Trophoblast cell (in vitro differentiated cells and primary cell): ENCODE measurements at regions not wholly inside any gene's neighbourhood (a gene's known extent, or its start where the extent isn't known, plus 50 kb on each side); places are given as distances from the start of the nearest gene placed in this dataset.

Experiments
- DNase-seq, 2 donors: peaks; one replicate each; pipeline ENCODE4 v3.0.0-alpha.2; 2016
- H2AFZ ChIP-seq: 2 replicates; pipeline ENCODE4 v1.6.1; 2013; ENCODE audit warnings: low read length, moderate library complexity, mild to moderate bottlenecking; ENCODE audit not compliant: insufficient read depth, poor library complexity
- H2AK5ac ChIP-seq: 2 replicates; pipeline ENCODE4 v1.6.1; 2013; ENCODE audit warnings: mild to moderate bottlenecking, low read length
- H2BK120ac ChIP-seq: 2 replicates; pipeline ENCODE4 v1.6.1; 2013; ENCODE audit warnings: low read length, mild to moderate bottlenecking, moderate library complexity; ENCODE audit not compliant: insufficient read depth, poor library complexity
- H2BK12ac ChIP-seq: 2 replicates; pipeline ENCODE4 v1.6.1; 2013; ENCODE audit warnings: mild to moderate bottlenecking, low read length, moderate library complexity
- H2BK5ac ChIP-seq: 2 replicates; pipeline ENCODE4 v1.6.1; 2013; ENCODE audit warnings: low read length, low read depth, moderate library complexity, mild to moderate bottlenecking; ENCODE audit not compliant: poor library complexity
- H3K14ac ChIP-seq: 2 replicates; pipeline ENCODE4 v1.6.1; 2013; ENCODE audit warnings: mild to moderate bottlenecking, low read length
- H3K18ac ChIP-seq: 2 replicates; pipeline ENCODE4 v1.6.1; 2013; ENCODE audit warnings: mild to moderate bottlenecking, low read length
- H3K23ac ChIP-seq: 2 replicates; pipeline ENCODE4 v1.6.1; 2013; ENCODE audit warnings: low read length
- H3K27ac ChIP-seq: 2 replicates; pipeline ENCODE4 v1.5.1; 2013; ENCODE audit warnings: low read depth, mild to moderate bottlenecking, inconsistent platforms, low read length, moderate library complexity
- H3K27me3 ChIP-seq: 2 replicates; pipeline ENCODE4 v1.6.1; 2013; ENCODE audit warnings: inconsistent platforms, mild to moderate bottlenecking, low read length, moderate library complexity; ENCODE audit not compliant: insufficient read depth
- H3K36me3 ChIP-seq, 2 experiments: 1 replicate in 1 of 2; 2 replicates in 1 of 2; pipeline ENCODE4 v1.6.1; 2013; ENCODE audit warnings: low read length in 2 of 2, mild to moderate bottlenecking in 2 of 2, moderate library complexity in 1 of 2; ENCODE audit not compliant: insufficient read depth in 2 of 2, control insufficient read depth in 1 of 2
- H3K4ac ChIP-seq: 2 replicates; pipeline ENCODE4 v1.6.1; 2013; ENCODE audit warnings: low read depth, mild to moderate bottlenecking, low read length, moderate library complexity
- H3K4me1 ChIP-seq, 2 experiments: 1 replicate in 1 of 2; 2 replicates in 1 of 2; pipeline ENCODE4 v1.6.1; 2013; ENCODE audit warnings: low read length in 2 of 2, mild to moderate bottlenecking in 2 of 2, moderate library complexity in 1 of 2; ENCODE audit not compliant: insufficient read depth in 2 of 2, control insufficient read depth in 1 of 2
- H3K4me2 ChIP-seq: 2 replicates; pipeline ENCODE4 v1.6.1; 2013; ENCODE audit warnings: inconsistent platforms, mild to moderate bottlenecking, low read length, moderate library complexity
- H3K4me3 ChIP-seq: 2 replicates; pipeline ENCODE4 v1.5.1; 2013; ENCODE audit warnings: mild to moderate bottlenecking, low read depth, low read length, inconsistent platforms
- H3K79me1 ChIP-seq: one replicate; pipeline ENCODE4 v1.6.1; 2013; ENCODE audit warnings: low read length
- H3K79me2 ChIP-seq: 2 replicates; pipeline ENCODE4 v1.6.1; 2013; ENCODE audit warnings: low read length, mild to moderate bottlenecking; ENCODE audit not compliant: control insufficient read depth, insufficient read depth, poor library complexity
- H3K9ac ChIP-seq: 2 replicates; pipeline ENCODE4 v1.6.1; 2013; ENCODE audit warnings: mild to moderate bottlenecking, low read length
- H3K9me3 ChIP-seq: 2 replicates; pipeline ENCODE4 v1.6.1; 2013; ENCODE audit warnings: low read depth, mild to moderate bottlenecking, control low read depth, inconsistent platforms, low read length; ENCODE audit not compliant: insufficient read depth
- H4K12ac ChIP-seq: 2 replicates; pipeline ENCODE4 v1.6.1; 2013; ENCODE audit warnings: low read depth, mild to moderate bottlenecking, low read length, moderate library complexity
- H4K8ac ChIP-seq: 2 replicates; pipeline ENCODE4 v1.6.1; 2013; ENCODE audit warnings: low read depth, mild to moderate bottlenecking, low read length, moderate library complexity
- H4K91ac ChIP-seq: one replicate; pipeline ENCODE4 v1.6.1; 2013; ENCODE audit warnings: low read depth, mild to moderate bottlenecking, low read length, moderate library complexity
- WGBS: extraction: QIAGEN DNeasy Blood & Tissue Kit; methylation state at CpG from one replicate; pipeline ENCODE4 v1.1.7; 2013; ENCODE audit warnings: missing lambda C conversion rate; ENCODE audit not compliant: insufficient read length, insufficient coverage; ENCODE audit errors: extremely low coverage; 5-methylcytosine and 5-hydroxymethylcytosine counted together

GRCh38 chr2:4527416-4527815 is 824.0 kb downstream of the DCDC2C start:
- Histone ChIP-seq H2AFZ (no peak overlapping the region), H3K79me2 (no peaks in the 10 kb centered on the region), H3K36me3 (no peaks in the 10 kb centered on the region), H3K4me1 (no peaks in the 10 kb centered on the region), H2BK12ac (no peak overlapping the region), H3K4me2 (no peak overlapping the region), H3K4ac (no peak overlapping the region), H3K27me3 (no peaks in the 10 kb centered on the region), H3K27ac (no peak overlapping the region), H3K79me1 (no peaks in the 10 kb centered on the region), H2AK5ac (no peak overlapping the region), H3K4me3 (no peak overlapping the region), H2BK5ac (no peak overlapping the region), H3K14ac (no peak overlapping the region), H4K91ac (no peak overlapping the region), H4K12ac (no peak overlapping the region), H3K9me3 (no peaks in the 10 kb centered on the region), H3K9ac (no peak overlapping the region), H3K18ac (no peak overlapping the region), H3K23ac (no peak overlapping the region), H2BK120ac (no peak overlapping the region), H4K8ac (no peak overlapping the region)
- no CpG with 5 or more reads among the region's 8 CpGs for WGBS
- DNase-seq = no peak

GRCh38 chr2:4528246-4528645 is 824.9 kb downstream of the DCDC2C start:
- H2BK120ac ChIP-seq = no peak overlapping the region
- H3K27me3 ChIP-seq = no peaks in the 10 kb centered on the region
- no peaks in the 10 kb centered on the region for H3K79me2 ChIP-seq
- H3K79me1 ChIP-seq = no peaks in the 10 kb centered on the region
- no peak overlapping the region for H3K4ac ChIP-seq
- H3K9me3 ChIP-seq = no peaks in the 10 kb centered on the region
- no peak for DNase-seq
- H3K14ac ChIP-seq = no peak overlapping the region
- H3K18ac ChIP-seq = no peak overlapping the region
- no peak overlapping the region for H2AFZ ChIP-seq
- H2BK12ac ChIP-seq = no peak overlapping the region
- no peak overlapping the region for H4K8ac ChIP-seq
- H3K9ac ChIP-seq = no peak overlapping the region
- H3K23ac ChIP-seq = no peak overlapping the region
- H2BK5ac ChIP-seq = no peak overlapping the region
- no peak overlapping the region for H4K12ac ChIP-seq
- no peak overlapping the region for H3K4me2 ChIP-seq
- H2AK5ac ChIP-seq = no peak overlapping the region
- H3K27ac ChIP-seq = no peak overlapping the region
- no peaks in the 10 kb centered on the region for H3K36me3 ChIP-seq
- no peak overlapping the region for H3K4me3 ChIP-seq
- no peak overlapping the region for H4K91ac ChIP-seq
- no peaks in the 10 kb centered on the region for H3K4me1 ChIP-seq

DNA sequence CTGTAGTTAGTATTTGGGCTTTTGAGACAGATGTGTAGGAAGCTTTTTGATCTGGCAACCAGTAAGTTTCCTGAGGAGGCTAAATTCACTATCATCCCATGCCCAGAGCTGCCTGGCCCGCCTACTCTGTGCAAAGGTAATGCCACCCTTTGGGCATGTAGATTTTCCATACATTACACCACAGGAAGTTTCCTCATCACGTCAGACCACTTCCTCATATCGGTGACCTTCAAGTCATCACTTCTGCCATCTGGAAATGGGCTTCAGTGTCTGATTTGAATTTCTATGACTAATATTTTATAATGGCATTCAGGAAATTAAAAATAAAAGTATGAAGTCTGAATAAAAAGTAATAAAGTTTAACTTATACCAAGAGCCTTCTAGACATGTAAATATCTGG is 825.4 kb downstream of the DCDC2C start:
- H3K4me1 ChIP-seq = no peaks in the 10 kb centered on the region
- H3K14ac ChIP-seq = no peak overlapping the region
- no peak overlapping the region for H2BK120ac ChIP-seq
- no peak overlapping the region for H3K9ac ChIP-seq
- H3K4ac ChIP-seq = no peak overlapping the region
- no peak overlapping the region for H4K12ac ChIP-seq
- no peaks in the 10 kb centered on the region for H3K79me1 ChIP-seq
- no peak overlapping the region for H2AFZ ChIP-seq
- no peak overlapping the region for H4K8ac ChIP-seq
- H3K27me3 ChIP-seq = no peaks in the 10 kb centered on the region
- WGBS = no CpG with 5 or more reads among the region's 3 CpGs
- H4K91ac ChIP-seq = no peak overlapping the region
- H3K9me3 ChIP-seq = no peaks in the 10 kb centered on the region
- H2AK5ac ChIP-seq = no peak overlapping the region
- no peaks in the 10 kb centered on the region for H3K79me2 ChIP-seq
- H3K18ac ChIP-seq = no peak overlapping the region
- H3K36me3 ChIP-seq = no peaks in the 10 kb centered on the region
- no peak overlapping the region for H3K27ac ChIP-seq
- H3K23ac ChIP-seq = no peak overlapping the region
- DNase-seq = no peak
- no peak overlapping the region for H3K4me3 ChIP-seq
- no peak overlapping the region for H2BK5ac ChIP-seq
- no peak overlapping the region for H2BK12ac ChIP-seq
- no peak overlapping the region for H3K4me2 ChIP-seq

DNA sequence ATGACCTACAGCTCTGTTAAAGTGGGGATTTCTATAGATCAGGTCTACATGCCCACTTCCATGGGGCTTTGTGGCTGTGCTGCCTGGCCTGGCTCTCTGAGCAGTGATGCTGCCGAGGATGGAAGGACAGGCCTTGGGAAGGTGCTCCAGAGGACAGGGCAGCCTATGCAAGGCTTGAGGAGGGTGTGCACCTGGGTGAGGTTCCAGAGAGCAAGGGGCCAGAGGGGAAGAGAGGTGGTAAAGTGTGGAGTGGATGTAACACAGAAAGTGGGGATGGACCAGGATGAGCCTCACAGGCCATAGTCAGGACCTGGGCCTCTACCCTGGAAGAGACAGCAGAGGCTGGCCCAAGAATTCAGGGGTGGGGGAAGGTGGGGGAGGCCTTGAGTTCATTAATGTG is 826.4 kb downstream of the DCDC2C start:
- no peak overlapping the region for H2BK120ac ChIP-seq
- H3K79me1 ChIP-seq = no peaks in the 10 kb centered on the region
- H3K4ac ChIP-seq = no peak overlapping the region
- no peak overlapping the region for H2BK5ac ChIP-seq
- WGBS = no CpG with 5 or more reads among the region's 1 CpG
- H4K12ac ChIP-seq = no peak overlapping the region
- no peaks in the 10 kb centered on the region for H3K36me3 ChIP-seq
- no peak overlapping the region for H3K18ac ChIP-seq
- H3K4me1 ChIP-seq = no peaks in the 10 kb centered on the region
- no peak overlapping the region for H2AK5ac ChIP-seq
- H2BK12ac ChIP-seq = no peak overlapping the region
- H4K91ac ChIP-seq = no peak overlapping the region
- H3K27me3 ChIP-seq = no peaks in the 10 kb centered on the region
- H3K27ac ChIP-seq = no peak overlapping the region
- no peak overlapping the region for H3K4me2 ChIP-seq
- no peak overlapping the region for H4K8ac ChIP-seq
- no peak overlapping the region for H3K9ac ChIP-seq
- no peak for DNase-seq
- no peak overlapping the region for H3K23ac ChIP-seq
- no peaks in the 10 kb centered on the region for H3K79me2 ChIP-seq
- H2AFZ ChIP-seq = no peak overlapping the region
- H3K9me3 ChIP-seq = no peaks in the 10 kb centered on the region
- no peak overlapping the region for H3K14ac ChIP-seq
- H3K4me3 ChIP-seq = no peak overlapping the region

- Histone ChIP-seq H3K79me2 (no peaks in the 10 kb centered on the region), H3K18ac (no peak overlapping the region), H3K14ac (no peak overlapping the region), H3K4ac (no peak overlapping the region), H3K9ac (no peak overlapping the region), H3K4me3 (no peak overlapping the region), H3K4me1 (no peaks in the 10 kb centered on the region), H2BK120ac (no peak overlapping the region), H3K36me3 (no peaks in the 10 kb centered on the region), H3K4me2 (no peak overlapping the region), H2BK5ac (no peak overlapping the region), H4K91ac (no peak overlapping the region), H2AK5ac (no peak overlapping the region), H3K9me3 (no peaks in the 10 kb centered on the region), H3K27ac (no peak overlapping the region), H3K27me3 (no peaks in the 10 kb centered on the region), H2BK12ac (no peak overlapping the region), H2AFZ (no peak overlapping the region), H3K79me1 (no peaks in the 10 kb centered on the region), H4K8ac (no peak overlapping the region), H3K23ac (no peak overlapping the region), H4K12ac (no peak overlapping the region)
- DNase-seq = no peak
- no CpG with 5 or more reads among the region's 9 CpGs for WGBS
Observed at GRCh38 chr2:4530231-4530630, 826.9 kb downstream of the DCDC2C start.
